Stimulated activated CD8-positive, alpha-beta memory T cell treated with anti-CD3 and anti-CD28 coated beads, Interleukin-12 subunit alpha, Interleukin-12 subunit beta, amount 100 ng/mL, for 1 hour (primary cell): ENCODE measurements at regions not wholly inside any gene's neighbourhood (a gene's known extent, or its start where the extent isn't known, plus 50 kb on each side); places are given as distances from the start of the nearest gene placed in this dataset.

Experiments used
- DNase-seq: peaks from one replicate; pipeline ENCODE4 v3.0.0-alpha.2; 2020; ENCODE audit warnings: low read depth

GRCh38 chr2:147549054-147549453 is 295.8 kb upstream of the ACVR2A start:
- no peak for DNase-seq

GRCh38 chr2:147548451-147548850 is 296.4 kb upstream of the ACVR2A start:
- DNase-seq, result no peak

GRCh38 chr2:147547440-147547839 is 297.4 kb upstream of the ACVR2A start:
- no peak for DNase-seq

DNA sequence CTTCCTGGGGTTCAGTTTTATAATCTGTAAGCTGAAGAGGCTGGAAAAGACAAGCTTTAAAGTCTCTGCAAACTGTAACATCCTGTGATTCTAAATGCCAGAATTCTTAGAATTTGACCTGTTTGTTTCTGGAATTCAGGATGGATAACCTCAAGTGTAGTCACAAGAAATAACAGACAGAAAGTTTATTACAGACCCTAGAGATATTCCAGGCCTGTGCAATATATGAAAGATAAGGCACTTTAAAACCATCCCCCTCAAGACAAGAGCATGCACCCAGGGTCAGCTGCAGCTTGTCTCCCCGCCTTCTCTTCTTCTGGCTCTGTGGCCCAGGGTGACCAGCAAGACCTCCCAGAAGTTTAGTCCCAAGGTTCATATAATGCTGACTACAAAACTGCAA is 298.7 kb upstream of the ACVR2A start:
- DNase-seq, result no peak

- DNase-seq, result no peak
These were observed 301.8 kb upstream of the ACVR2A start for GRCh38 chr2:147543056-147543455.

DNA sequence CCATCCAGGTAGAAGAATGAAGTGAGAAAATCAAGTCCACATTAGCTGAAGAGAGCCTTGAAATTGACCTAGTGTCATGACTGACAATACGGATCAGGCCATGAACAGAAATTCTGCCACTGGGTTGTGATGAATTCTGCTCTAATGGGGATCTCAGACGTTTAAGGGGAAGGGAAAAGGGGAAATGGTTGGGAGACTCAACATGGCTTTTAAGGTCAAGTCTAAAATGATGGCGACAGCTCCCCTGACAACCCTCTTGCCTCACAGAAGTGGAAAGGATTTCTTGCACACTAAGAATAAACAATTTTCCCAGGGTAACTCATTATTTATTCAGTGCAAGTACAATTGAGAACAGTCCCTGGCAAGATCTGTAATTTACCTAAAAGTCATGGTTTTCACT is 302.5 kb upstream of the ACVR2A start:
- DNase-seq, result no peak

DNA sequence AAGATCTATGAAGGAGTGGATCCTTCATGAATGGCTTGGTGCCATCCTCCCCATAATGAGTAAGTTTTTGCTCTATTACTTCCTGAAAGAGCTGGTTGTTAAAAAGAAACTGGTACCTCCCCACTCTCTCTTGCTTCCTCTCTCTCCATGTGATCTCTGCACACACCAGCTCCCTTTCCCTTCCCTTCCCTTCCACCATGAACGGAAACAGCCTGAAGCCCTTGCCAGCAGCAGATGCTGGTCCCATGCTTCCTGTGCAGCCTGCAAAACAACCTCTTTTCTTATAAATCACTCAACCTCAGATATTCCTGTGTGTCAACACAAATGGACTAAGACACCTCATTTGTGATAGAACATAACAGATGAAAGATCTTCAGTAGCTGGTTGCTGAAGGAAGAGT is 303.5 kb upstream of the ACVR2A start:
- no peak for DNase-seq

DNA sequence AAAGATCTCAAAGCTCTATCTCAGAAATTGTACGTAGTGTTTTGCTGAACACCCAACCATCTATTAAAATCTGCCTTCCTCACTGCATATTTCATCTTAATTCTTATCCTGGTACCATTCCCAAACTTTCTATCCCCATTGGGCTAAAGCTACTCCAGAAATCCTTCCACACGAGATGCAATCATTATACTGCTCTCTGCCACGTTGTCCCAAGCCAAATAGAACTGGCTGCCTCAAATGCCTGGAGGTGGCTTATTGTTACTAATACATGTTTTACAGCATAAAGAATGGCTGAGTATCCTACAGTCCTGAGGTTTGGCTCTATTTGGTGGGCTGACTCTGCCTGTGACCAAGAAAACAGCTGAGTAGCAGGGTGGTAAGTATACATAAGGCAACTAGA is 306.0 kb upstream of the ACVR2A start:
- DNase-seq, result no peak

DNA sequence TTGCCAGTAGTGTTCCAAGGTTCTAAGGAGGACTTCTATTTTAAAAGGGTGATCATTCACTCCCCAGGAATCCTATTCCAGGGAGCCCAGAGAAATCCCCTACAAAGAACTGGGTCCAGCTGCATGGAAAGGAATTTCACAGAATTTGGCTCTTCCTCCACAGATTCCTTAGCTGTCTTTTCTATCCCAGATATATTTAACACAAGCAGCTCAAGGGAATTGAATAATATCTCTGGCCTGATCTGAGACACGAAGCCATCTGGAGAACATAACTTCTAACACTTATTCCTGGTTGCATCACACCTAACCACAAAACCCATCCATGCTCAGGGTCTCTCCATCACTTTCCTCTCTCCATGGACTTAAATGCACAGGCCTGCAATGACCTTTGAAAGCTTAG is 306.7 kb upstream of the ACVR2A start:
- DNase-seq, result no peak

DNA sequence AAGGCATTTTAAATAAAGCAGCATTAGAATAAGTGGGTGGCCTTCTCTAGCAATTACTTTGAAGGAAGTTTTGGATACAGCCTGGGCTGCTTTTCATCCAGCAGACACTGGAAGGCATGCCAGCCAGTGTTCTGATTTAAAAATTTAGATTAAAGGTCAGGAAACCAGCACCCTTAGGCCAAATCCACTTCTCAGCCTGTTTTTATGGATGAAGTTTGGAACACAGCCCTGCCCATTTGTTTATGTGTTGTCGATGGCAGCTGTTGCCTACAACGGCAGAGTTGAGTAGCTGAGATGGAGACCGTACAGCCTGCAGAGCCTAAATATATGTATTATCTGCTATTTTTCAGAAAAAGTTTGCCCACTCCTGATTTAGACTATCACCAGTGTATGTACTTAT is 313.6 kb upstream of the ACVR2A start:
- DNase-seq, result no peak

GRCh38 chr2:147530033-147530432 is 314.8 kb upstream of the ACVR2A start:
- no peak for DNase-seq

- no peak for DNase-seq
These were observed 318.9 kb upstream of the ACVR2A start for GRCh38 chr2:147525819-147526489.

- DNase-seq, result no peak
These were observed 319.9 kb upstream of the ACVR2A start for GRCh38 chr2:147524912-147525311.

DNA sequence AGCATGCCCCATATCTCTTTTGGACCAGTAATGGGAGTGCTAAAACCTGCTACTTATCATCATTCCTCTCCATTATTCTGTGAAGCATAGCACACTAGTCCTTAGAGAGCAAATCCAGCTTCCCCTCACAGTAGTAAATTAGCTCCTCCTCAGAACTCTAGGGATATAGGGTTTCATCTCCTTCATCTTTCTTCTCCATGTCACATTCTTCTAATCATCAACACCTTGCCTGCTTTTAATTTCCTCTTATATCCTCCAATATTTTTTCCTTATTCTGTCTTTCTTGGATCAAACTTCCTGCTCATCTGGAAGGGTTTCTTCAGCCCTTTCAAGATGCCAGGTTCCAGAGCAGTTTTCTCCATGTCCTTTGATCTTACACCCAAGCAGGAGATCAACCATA is 321.4 kb upstream of the ACVR2A start:
- DNase-seq, result no peak

DNA sequence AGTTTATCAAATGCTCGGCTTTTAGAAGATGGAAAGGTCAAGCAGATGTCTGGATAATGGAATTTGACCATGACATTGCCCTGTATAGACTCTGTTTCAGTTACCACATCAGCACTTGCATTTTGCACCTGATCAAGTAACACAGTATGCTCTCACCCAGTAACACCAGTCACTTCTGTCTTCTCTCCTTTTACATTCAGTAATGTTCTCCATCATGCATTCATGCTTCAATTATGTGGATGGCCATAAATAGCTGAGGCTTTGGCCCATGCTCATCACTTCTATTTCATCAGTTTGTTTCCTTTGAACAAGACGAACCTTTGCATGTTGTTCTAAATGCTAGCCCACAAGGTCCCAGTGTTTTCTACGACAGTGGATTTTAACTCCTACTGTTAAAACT is 322.9 kb upstream of the ACVR2A start:
- no peak for DNase-seq

GRCh38 chr2:147520817-147521216 is 324.0 kb upstream of the ACVR2A start:
- no peak for DNase-seq

- DNase-seq, result no peak
These were observed 325.7 kb upstream of the ACVR2A start for GRCh38 chr2:147519178-147519577.

GRCh38 chr2:147515213-147515612 is 329.6 kb upstream of the ACVR2A start:
- DNase-seq, result no peak

GRCh38 chr2:147512206-147512605 is 332.6 kb upstream of the ACVR2A start:
- DNase-seq, result no peak

DNA sequence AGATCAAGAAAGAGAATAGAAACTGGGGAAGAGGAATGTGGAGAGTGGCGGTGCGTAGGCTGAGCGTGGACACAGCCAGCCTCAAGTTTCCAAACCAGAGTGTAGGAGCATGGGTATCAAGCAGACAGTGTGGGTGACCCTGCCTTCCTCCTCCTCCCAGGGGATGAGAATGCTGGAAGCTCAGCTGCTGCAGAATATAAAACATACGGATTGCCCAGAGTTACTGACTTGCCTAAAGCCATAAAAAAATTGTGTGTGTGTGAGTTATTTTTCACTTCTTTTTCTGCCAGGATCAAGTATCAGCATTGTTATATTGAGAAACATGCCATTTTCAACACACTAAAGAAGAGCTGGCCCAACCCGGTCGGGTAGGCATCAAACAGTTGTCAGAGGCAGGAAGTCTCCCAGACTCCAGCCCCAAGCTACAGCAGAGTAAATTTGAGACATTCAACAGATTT is 333.3 kb upstream of the ACVR2A start:
- DNase-seq, result no peak

- DNase-seq, result no peak
These were observed 335.0 kb upstream of the ACVR2A start for GRCh38 chr2:147509821-147510220.

DNA sequence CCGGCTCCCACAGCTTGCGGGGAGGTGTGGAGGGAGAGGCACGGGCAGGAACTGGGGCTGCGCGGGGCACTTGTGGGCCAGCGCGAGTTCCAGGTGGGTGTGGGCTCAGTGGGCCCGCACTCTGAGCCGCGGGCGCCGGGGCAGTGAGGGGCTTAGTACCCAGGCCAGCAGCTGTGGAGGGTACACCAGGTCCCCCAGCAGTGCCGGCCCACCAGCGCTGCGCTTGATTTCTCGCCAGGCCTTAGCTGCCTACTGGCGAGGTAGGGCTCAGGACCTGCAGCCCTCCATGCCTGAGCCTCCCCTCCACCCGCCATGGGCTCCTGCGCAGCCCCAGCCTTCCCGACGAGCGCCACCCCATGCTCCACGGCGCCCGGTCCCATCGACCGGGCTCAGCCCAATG is 337.9 kb upstream of the ACVR2A start:
- DNase-seq, result no peak

DNA sequence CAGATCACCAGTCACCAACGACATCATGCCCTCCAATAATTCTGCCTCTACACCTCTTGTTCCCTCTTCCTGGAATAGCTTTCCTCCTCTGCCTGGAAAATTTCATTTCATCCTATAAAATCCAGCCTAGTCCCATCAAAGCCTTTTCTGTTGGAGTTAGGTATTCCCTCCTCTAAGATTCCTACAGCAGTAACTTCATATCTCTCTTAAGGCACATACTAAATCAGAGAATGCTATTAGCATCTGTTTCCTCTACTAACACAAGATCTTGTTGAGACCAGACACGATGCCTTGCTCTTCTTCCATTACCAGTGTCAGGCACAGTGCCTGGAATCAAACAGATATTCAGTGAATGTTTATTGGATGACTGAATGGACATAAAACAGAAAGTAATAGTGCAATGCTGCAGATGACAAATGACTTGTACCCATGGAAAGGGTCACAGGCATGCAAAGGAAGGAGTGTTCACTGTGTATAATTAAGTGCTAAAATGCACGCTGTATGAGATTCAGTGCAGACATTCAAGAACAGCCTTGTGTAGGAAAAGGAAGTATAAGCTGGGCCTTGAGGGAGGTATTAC is 342.0 kb upstream of the ACVR2A start:
- DNase-seq, result no peak

- DNase-seq, result no peak
These were observed 342.9 kb upstream of the ACVR2A start for GRCh38 chr2:147501968-147502367.
